Heart left ventricle (tissue), 16 donors: ENCODE measurements at regions not wholly inside any gene's neighbourhood (a gene's known extent, or its start where the extent isn't known, plus 50 kb on each side); places are given as distances from the start of the nearest gene placed in this dataset.

ENCODE experiments used
- ATAC-seq, 4 donors: fragments of 200-7000 bp; cut with Tn5 transposase; one replicate each; pipeline ENCODE4 v1.9.1; 2020 to 2022; ENCODE audit warnings: moderate library complexity in 4 of 4, mild to moderate bottlenecking in 3 of 4, moderate number of reproducible peaks in 1 of 4
- DNase-seq, 5 donors: peaks; one replicate each; pipeline ENCODE4 v3.0.0-alpha.2; 2020
- H3K27ac ChIP-seq, 12 donors: fragments of 200-600 bp; sonication (generic) in 4 of 12; one replicate each; pipeline versions ENCODE4 v1.5.0 to v1.8.0; 2016 to 2022; ENCODE audit warnings: mild to moderate bottlenecking in 2 of 12
- H3K27me3 ChIP-seq, 9 donors: fragments of 200-600 bp; sonication (generic) in 2 of 9; one replicate each; pipeline versions ENCODE4 v1.5.1 to v1.8.0; 2016 to 2022; ENCODE audit warnings: mild to moderate bottlenecking in 3 of 9
- H3K36me3 ChIP-seq, 9 donors: fragments of 200-600 bp; sonication (generic) in 2 of 9; one replicate each; pipeline versions ENCODE4 v1.5.0 to v1.8.0; 2018 to 2022; ENCODE audit warnings: mild to moderate bottlenecking in 2 of 9
- H3K4me1 ChIP-seq, 12 donors: fragments of 200-600 bp; sonication (generic) in 4 of 12; one replicate each; pipeline versions ENCODE4 v1.5.0 to v1.8.0; 2016 to 2022; ENCODE audit warnings: mild to moderate bottlenecking in 3 of 12
- H3K4me3 ChIP-seq, 12 donors: fragments of 200-600 bp; sonication (generic) in 4 of 12; one replicate each; pipeline versions ENCODE4 v1.5.0 to v1.8.0; 2017 to 2022; ENCODE audit warnings: mild to moderate bottlenecking in 9 of 12, moderate library complexity in 4 of 12
- H3K9me3 ChIP-seq, 12 donors: fragments of 200-600 bp; sonication (generic) in 4 of 12; one replicate each; pipeline versions ENCODE4 v1.5.0 to v1.8.0; 2016 to 2022; ENCODE audit warnings: mild to moderate bottlenecking in 1 of 12
- CTCF ChIP-seq, 12 donors: fragments of 200-600 bp; sonication (generic) in 4 of 12; IDR thresholded peaks; one replicate each; pipeline versions ENCODE4 v1.5.0 to v1.8.0; 2018 to 2022; ENCODE audit warnings: antibody characterized with exemption in 12 of 12, mild to moderate bottlenecking in 5 of 12
- POLR2A ChIP-seq, 2 donors: fragments of 450-650 bp; IDR thresholded peaks; one replicate each; pipeline ENCODE4 v1.6.1; 2017; ENCODE audit warnings: antibody characterized with exemption in 2 of 2, mild to moderate bottlenecking in 2 of 2, moderate library complexity in 2 of 2
- WGBS, 4 donors: extraction: QIAGEN DNeasy Blood & Tissue Kit in 2 of 4; methylation state at CpG; one replicate each; pipeline versions ENCODE4 v1.1.5 to v1.1.7; 2013 to 2018; 5-methylcytosine and 5-hydroxymethylcytosine counted together
- intact Hi-C, 10 donors: fragments of 100-400 bp; cut with DNase I; formaldehyde crosslinking; loops; one replicate each; pipeline versions ENCODE4 v1.11.1 to v1.14.2; 2022
- donor health status: ischemic (EF 13 %, LVEDD 7.1; RV severe dilation, severe dysfunction).
- donor health status: healthy with polysubstance abuse.
- donor health status: DM: no; HTN: yes; CAD: no.
- donor health status: DM: no; HTN: no; CAD: no.
- donor health status: ischemic (EF 25% LVEDD 6.9; RV normal size, moderate dysfunction).
- donor health status: ischemic (EF 25% LVEDD 5.7; RV mildly dilated, moderate dysfunction).
- donor health status: healthy.
- donor health status: DM: yes; HTN: yes; CAD: no.
- donor health status: ischemic (EF 35%, LVEDD 5.7; RV mildly dilated, moderate dysfunction).
- donor health status: nonischemic (EF 11% LVEDD 7.7; RV severe dilation, severe dysfunction).
- donor health status: DM: yes; HTN: yes; CAD: no.
- donor health status: PGD.
- donor health status: ischemic (EF 29% LVEDD 5.4; RV normal size, mild dysfunction).
- donor health status: nonischemic (EF 23%, LVEDD 6.1; RV moderate dilation, normal function).

DNA sequence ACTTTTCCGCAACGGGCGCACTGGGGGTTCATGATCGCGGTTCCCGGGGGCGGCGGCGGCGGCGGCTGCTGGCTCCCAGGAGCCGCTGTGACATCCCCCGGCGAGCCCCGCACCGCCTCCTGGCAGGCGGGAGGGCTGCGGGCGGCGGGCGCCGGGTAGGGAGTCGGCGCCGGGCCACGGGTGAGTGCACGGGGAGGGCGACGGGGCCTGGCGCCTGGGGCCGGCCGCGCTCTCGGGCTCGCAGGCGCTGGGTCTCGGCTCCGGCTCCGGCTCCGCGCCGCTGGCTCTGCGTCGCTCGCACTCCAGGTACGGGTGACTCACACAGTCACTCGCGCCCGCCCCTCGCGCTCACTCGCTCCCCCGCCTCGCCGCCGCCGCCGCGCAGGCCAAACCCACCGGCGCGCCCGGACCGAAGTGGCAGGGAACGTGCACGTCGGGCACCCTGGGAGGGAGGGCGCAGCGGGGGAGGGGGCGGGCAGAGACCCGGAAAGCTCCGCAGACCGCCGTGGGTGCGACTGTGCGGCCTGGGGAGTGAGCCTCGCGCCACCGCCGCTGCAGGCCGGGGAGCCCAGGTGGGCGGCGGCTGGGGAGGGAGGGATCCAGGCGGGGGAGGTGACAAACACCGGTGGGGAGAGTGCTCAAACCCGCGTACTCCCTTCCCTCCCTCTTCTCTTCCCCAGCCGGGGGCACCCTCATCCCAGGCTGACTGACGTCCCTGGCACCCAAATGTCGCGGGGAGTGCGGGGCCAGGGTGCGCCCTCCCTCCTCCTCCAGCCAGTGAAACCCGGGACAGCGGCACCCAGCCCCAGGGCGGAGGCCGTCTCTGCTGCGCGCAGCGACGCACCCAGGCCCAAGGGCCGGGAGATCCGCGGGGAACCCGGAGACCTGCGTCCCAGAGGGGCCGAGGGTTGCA, 276.9 kb upstream of the NEBL start:
- peak overlapping the region in 11 of 12 donors; percentile 6 to 76 (median 52) for H3K27ac ChIP-seq
- H3K4me3 ChIP-seq: peak overlapping the region; percentile 50 to 74 (median 62)
- no peaks in the 10 kb centered on the region for H3K36me3 ChIP-seq
- intact Hi-C loops: no loop called here
- no peaks in the 10 kb centered on the region for H3K9me3 ChIP-seq
- no peak for TF ChIP-seq POLR2A (IDR thresholded peaks at IDR 0.05)
- TF ChIP-seq CTCF (IDR thresholded peaks at IDR 0.05): no peak
- WGBS, 4 donors: 1 to 2% (median 1%) methylated on average over 22 to 107 of the region's 107 CpGs
- peaks cover 0 to 31% (median 0%) of the 10 kb centered on the region in 9 donors for H3K27me3 ChIP-seq
- DNase-seq (peak; percentile 31 to 71 (median 55)), ATAC-seq (peak; percentile 60 to 88 (median 78))
- H3K4me1 ChIP-seq: peaks cover 0 to 26% (median 6%) of the 10 kb centered on the region in 12 donors

- peak overlapping the region; percentile 50 to 74 (median 62) for H3K4me3 ChIP-seq
- WGBS, 4 donors: 0 to 20% (median 1%) methylated on average over 1 to 69 of the region's 69 CpGs
- peaks cover 0 to 26% (median 6%) of the 10 kb centered on the region in 12 donors for H3K4me1 ChIP-seq
- DNase-seq (peak in 3 of 5 donors; percentile 10 to 41 (median 30)), ATAC-seq (peak in 3 of 4 donors; percentile 26 to 59 (median 40))
- peak overlapping the region in 8 of 12 donors; percentile 25 to 76 (median 60) for H3K27ac ChIP-seq
- intact Hi-C loops: no loop called here
- no peak for TF ChIP-seq POLR2A (IDR thresholded peaks at IDR 0.05)
- no peak for TF ChIP-seq CTCF (IDR thresholded peaks at IDR 0.05)
- H3K9me3 ChIP-seq: no peaks in the 10 kb centered on the region
- peaks cover 0 to 31% (median 0%) of the 10 kb centered on the region in 9 donors for H3K27me3 ChIP-seq
- H3K36me3 ChIP-seq: no peaks in the 10 kb centered on the region
Measured at GRCh38 chr10:21172930-21173801, 276.1 kb upstream of the NEBL start.

GRCh38 chr10:21172542-21172929, 275.4 kb upstream of the NEBL start:
- no peak for TF ChIP-seq POLR2A (IDR thresholded peaks at IDR 0.05)
- no peak for TF ChIP-seq CTCF (IDR thresholded peaks at IDR 0.05)
- ATAC-seq (no peak), DNase-seq (no peak)
- Histone ChIP-seq H3K27ac (peak overlapping the region in 1 of 12 donors; percentile 76), H3K36me3 (no peaks in the 10 kb centered on the region), H3K4me3 (peak overlapping the region; percentile 50 to 74 (median 62)), H3K9me3 (no peaks in the 10 kb centered on the region), H3K4me1 (peaks cover 0 to 26% (median 6%) of the 10 kb centered on the region in 12 donors), H3K27me3 (peaks cover 0 to 31% (median 0%) of the 10 kb centered on the region in 9 donors)
- intact Hi-C loops: no loop called here
- WGBS, 4 donors: 50 to 61% (median 52%) methylated on average over 10 of the region's 10 CpGs
